ENCODE measurements at regions not wholly inside any gene's neighbourhood (a gene's known extent, or its start where the extent isn't known, plus 50 kb on each side); places are given as distances from the start of the nearest gene placed in this dataset.

DNA sequence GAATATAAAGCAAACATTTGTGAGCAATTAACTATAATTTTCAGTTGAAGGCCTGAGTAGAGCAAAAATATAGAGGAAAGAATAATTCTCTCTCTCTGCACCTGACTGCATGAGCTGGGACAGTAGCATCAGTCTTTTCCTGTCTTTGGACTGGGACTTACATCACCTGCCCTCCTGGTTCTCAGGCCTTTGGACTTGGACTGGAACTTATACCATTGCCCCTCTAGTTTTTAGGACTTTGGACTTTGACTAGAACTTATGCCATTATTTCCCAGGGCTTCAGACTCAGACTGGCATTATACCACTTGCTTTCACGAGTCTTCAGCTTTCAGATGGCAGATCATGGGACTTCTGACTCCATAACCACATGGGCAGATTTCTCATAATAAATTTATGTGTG is 81.0 kb upstream of the SLC25A13 start:
- no TSS peak for BruUV-seq (replicated peaks)
- POLR2A ChIA-PET, result no interaction called here
- DNase-seq (ENCODE audit: low read depth, low spot score), result no peak
- Histone ChIP-seq H3K9ac (replicated peaks; ENCODE audit: extremely low read depth, insufficient read depth, low read length) (no peak overlapping the region), H3K27ac (ENCODE audit: insufficient read depth, low read depth, low read length) (no peak overlapping the region), H3K4me2 (ENCODE audit: insufficient read depth, low read length) (no peak overlapping the region), H3K79me2 (ENCODE audit: control insufficient read depth, insufficient read depth, low read length) (no peaks in the 10 kb centered on the region), H3K9me1 (replicated peaks; ENCODE audit: control insufficient read depth, extremely low read depth, insufficient read depth, low read length) (no peaks in the 10 kb centered on the region), H3K9me3 (replicated peaks; ENCODE audit: control insufficient read depth, insufficient read depth, low read length) (no peaks in the 10 kb centered on the region), H3K27me3 (ENCODE audit: control insufficient read depth in 2 of 2, insufficient read depth in 2 of 2, low read length in 2 of 2) (no peaks in the 10 kb centered on the region), H3K36me3 (ENCODE audit: control insufficient read depth in 2 of 2, extremely low read depth in 1 of 2, insufficient read depth in 2 of 2, low read length in 2 of 2) (no peaks in the 10 kb centered on the region), H3K4me3 (replicated peaks in 1 of 3; ENCODE audit: insufficient read depth in 1 of 3, low read depth in 1 of 3, low read length in 3 of 3) (no peak overlapping the region), H2AFZ (ENCODE audit: low read depth, low read length) (no peak overlapping the region), H3K4me1 (ENCODE audit: control insufficient read depth, extremely low read depth, insufficient read depth, low read length) (no peaks in the 10 kb centered on the region), H4K20me1 (replicated peaks; ENCODE audit: control insufficient read depth, extremely low read depth, insufficient read depth, low read length) (no peaks in the 10 kb centered on the region)
- CTCF ChIA-PET, result interaction anchor here (1.3 kb wide), 1 partner anchor 13 kb away, joined by 3 read pairs; no protein-coding TSS in a partner anchor
- TF ChIP-seq POLR2AphosphoS5 (IDR thresholded peaks at IDR 0.05; ENCODE audit: insufficient read depth, low read depth, low read length) (no peak), JUN (IDR thresholded peaks at IDR 0.05; ENCODE audit: borderline replicate concordance, insufficient read depth, insufficient read length, low read depth) (no peak), POLR2A (IDR thresholded peaks at IDR 0.05; ENCODE audit: low read depth, low read length) (no peak), MYC (IDR thresholded peaks at IDR 0.05; ENCODE audit: low read depth, low read length) (no peak), EZH2 (IDR thresholded peaks at IDR 0.05; ENCODE audit: borderline replicate concordance, low read depth, low read length, severe bottlenecking) (no peak)
- TF ChIP-seq, protein P1, sequence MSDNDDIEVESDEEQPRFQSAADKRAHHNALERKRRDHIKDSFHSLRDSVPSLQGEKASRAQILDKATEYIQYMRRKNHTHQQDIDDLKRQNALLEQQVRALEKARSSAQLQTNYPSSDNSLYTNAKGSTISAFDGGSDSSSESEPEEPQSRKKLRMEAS (IDR thresholded peaks at IDR 0.05; ENCODE audit: insufficient read depth, insufficient read length), result no peak
- no peak for FAIRE-seq
- intact Hi-C loops (cut with micrococcal nuclease) (no loop called here), dilution Hi-C loops (cut with MboI; ENCODE audit: extremely low pct_ligation_motif_present, low sequenced_read_pairs) (no loop called here)

- no peak overlapping the region for H3K4me2 ChIP-seq (ENCODE audit: insufficient read depth, low read length)
- CTCF ChIA-PET, result no interaction called here
These were observed 79.3 kb upstream of the SLC25A13 start for GRCh38 chr7:96401200-96401599.

More at GRCh38 chr7:96401200-96401599, 79.3 kb upstream of the SLC25A13 start:
- Histone ChIP-seq H3K27me3 (ENCODE audit: control insufficient read depth in 2 of 2, insufficient read depth in 2 of 2, low read length in 2 of 2) (no peaks in the 10 kb centered on the region), H4K20me1 (replicated peaks; ENCODE audit: control insufficient read depth, extremely low read depth, insufficient read depth, low read length) (no peaks in the 10 kb centered on the region), H2AFZ (ENCODE audit: low read depth, low read length) (no peak overlapping the region), H3K9me3 (replicated peaks; ENCODE audit: control insufficient read depth, insufficient read depth, low read length) (no peaks in the 10 kb centered on the region), H3K79me2 (ENCODE audit: control insufficient read depth, insufficient read depth, low read length) (no peaks in the 10 kb centered on the region), H3K36me3 (ENCODE audit: control insufficient read depth in 2 of 2, extremely low read depth in 1 of 2, insufficient read depth in 2 of 2, low read length in 2 of 2) (no peaks in the 10 kb centered on the region), H3K4me3 (replicated peaks in 1 of 3; ENCODE audit: insufficient read depth in 1 of 3, low read depth in 1 of 3, low read length in 3 of 3) (no peak overlapping the region), H3K9me1 (replicated peaks; ENCODE audit: control insufficient read depth, extremely low read depth, insufficient read depth, low read length) (no peaks in the 10 kb centered on the region), H3K27ac (ENCODE audit: insufficient read depth, low read depth, low read length) (no peak overlapping the region), H3K4me1 (ENCODE audit: control insufficient read depth, extremely low read depth, insufficient read depth, low read length) (no peaks in the 10 kb centered on the region), H3K9ac (replicated peaks; ENCODE audit: extremely low read depth, insufficient read depth, low read length) (no peak overlapping the region)
- FAIRE-seq, result peak; percentile 71
- dilution Hi-C loops (cut with MboI; ENCODE audit: extremely low pct_ligation_motif_present, low sequenced_read_pairs), result no loop called here
- no peak for TF ChIP-seq POLR2AphosphoS5 (IDR thresholded peaks at IDR 0.05; ENCODE audit: insufficient read depth, low read depth, low read length)
- no peak for TF ChIP-seq EZH2 (IDR thresholded peaks at IDR 0.05; ENCODE audit: borderline replicate concordance, low read depth, low read length, severe bottlenecking)
- TF ChIP-seq MYC (IDR thresholded peaks at IDR 0.05; ENCODE audit: low read depth, low read length), result no peak
- TF ChIP-seq, protein P1 (IDR thresholded peaks at IDR 0.05; ENCODE audit: insufficient read depth, insufficient read length), result no peak
- no peak for TF ChIP-seq GATA2 (IDR thresholded peaks at IDR 0.05; ENCODE audit: insufficient read depth, insufficient read length, low read depth, low read length)
- no peak for TF ChIP-seq JUN (IDR thresholded peaks at IDR 0.05; ENCODE audit: borderline replicate concordance, insufficient read depth, insufficient read length, low read depth)
- no peak for TF ChIP-seq CTCF (IDR thresholded peaks at IDR 0.05; ENCODE audit: extremely low read depth in 1 of 2, insufficient read depth in 1 of 2, low read depth in 1 of 2, low read length in 2 of 2)
- TF ChIP-seq FOS (IDR thresholded peaks at IDR 0.05; ENCODE audit: borderline replicate concordance, insufficient read depth, low read length), result no peak
- no peak for TF ChIP-seq POLR2A (IDR thresholded peaks at IDR 0.05; ENCODE audit: low read depth, low read length)
- no TSS peak for BruUV-seq (replicated peaks)
- POLR2A ChIA-PET, result no interaction called here
- peak; percentile 68 for DNase-seq (ENCODE audit: low read depth, low spot score)
- intact Hi-C loops (cut with micrococcal nuclease), result no loop called here
